ENCODE measurements at regions not wholly inside any gene's neighbourhood (a gene's known extent, or its start where the extent isn't known, plus 50 kb on each side); places are given as distances from the start of the nearest gene placed in this dataset.

GRCh38 chr3:24828551-24828950, 333.9 kb upstream of the THRB start:
- TF ChIP-seq CTCF (IDR thresholded peaks at IDR 0.05) (no peak), POLR2A (IDR thresholded peaks at IDR 0.05) (no peak)

Data from right lobe of liver (tissue), 4 donors.